ENCODE measurements at regions not wholly inside any gene's neighbourhood (a gene's known extent, or its start where the extent isn't known, plus 50 kb on each side); places are given as distances from the start of the nearest gene placed in this dataset.

GRCh38 chr17:71649941-71650350 is 470.9 kb upstream of the SOX9 start:
- H3K23me2 ChIP-seq (ENCODE audit: low read depth, low read length): no peaks in the 10 kb centered on the region
- no peak overlapping the region for H4K8ac ChIP-seq (ENCODE audit: extremely low read depth, insufficient read depth, low read length)
- no peak overlapping the region for H2BK120ac ChIP-seq (replicated peaks; ENCODE audit: low read depth, low read length)
- no peaks in the 10 kb centered on the region for H3K79me1 ChIP-seq (ENCODE audit: low read depth, low read length)
- H3K36me3 ChIP-seq (ENCODE audit: control insufficient read depth in 2 of 4, insufficient read depth in 4 of 4, low read length in 3 of 4): no peaks in the 10 kb centered on the region
- no peak overlapping the region for H4K91ac ChIP-seq (replicated peaks; ENCODE audit: insufficient read length, low read length)
- H3K56ac ChIP-seq (replicated peaks; ENCODE audit: insufficient read length, low read depth, low read length): no peak overlapping the region
- no peaks in the 10 kb centered on the region; a peak in 1 of 4 replicates for H3K9me3 ChIP-seq (ENCODE audit: insufficient read depth in 2 of 2, low read depth in 1 of 2, low read length in 1 of 2)
- H3K27me3 ChIP-seq (replicated peaks in 1 of 4; ENCODE audit: control insufficient read depth in 3 of 4, extremely low read depth in 1 of 4, insufficient read depth in 3 of 4, low read length in 3 of 4): no peaks in the 10 kb centered on the region
- DNase-seq (ENCODE audit: low read depth in 1 of 2, low spot score in 2 of 2) (no peak), FAIRE-seq (no peak)
- H3K27ac ChIP-seq (ENCODE audit: low read depth, low read length): no peak overlapping the region
- H2BK15ac ChIP-seq (ENCODE audit: low read length): no peak overlapping the region
- no peak overlapping the region for H2BK20ac ChIP-seq (ENCODE audit: low read length)
- ChIA-PET CTCF (ENCODE audit: partially characterized antibody) (interaction anchor here (0.6 to 1.0 kb wide), 2 partner anchors 16 to 111 kb away, joined by 3 to 5 read pairs; no protein-coding TSS in a partner anchor), POLR2A (ENCODE audit: partially characterized antibody) (no interaction called here)
- H3K18ac ChIP-seq (ENCODE audit: extremely low read depth, low read length): no peak overlapping the region
- no peaks in the 10 kb centered on the region for H3K79me2 ChIP-seq (ENCODE audit: control insufficient read depth in 1 of 2, insufficient read depth in 2 of 2, low read length in 2 of 2)
- H3K23ac ChIP-seq (ENCODE audit: insufficient read length): no peak overlapping the region
- no peak overlapping the region for H3K4me2 ChIP-seq (ENCODE audit: insufficient read depth in 1 of 2, low read depth in 2 of 2, low read length in 2 of 2)
- no peak overlapping the region for H2AK5ac ChIP-seq (ENCODE audit: low read depth, low read length)
- no peak overlapping the region for H3K14ac ChIP-seq (ENCODE audit: insufficient read length)
- H3K9ac ChIP-seq (replicated peaks in 1 of 4; ENCODE audit: extremely low read depth in 1 of 4, low read depth in 3 of 4, low read length in 3 of 4): no peak overlapping the region
- no peaks in the 10 kb centered on the region for H4K20me1 ChIP-seq (replicated peaks in 1 of 2; ENCODE audit: control insufficient read depth in 1 of 2, insufficient read depth in 2 of 2, low read length in 2 of 2)
- no peak overlapping the region for H3K4ac ChIP-seq (replicated peaks; ENCODE audit: insufficient read length, low read depth, low read length)
- H2AFZ ChIP-seq (ENCODE audit: low read length): no peak overlapping the region
- no peak overlapping the region for H4K5ac ChIP-seq (ENCODE audit: insufficient read length, low read depth, low read length)
- H2BK5ac ChIP-seq (ENCODE audit: low read depth, low read length): no peak overlapping the region
- H2BK12ac ChIP-seq (ENCODE audit: low read depth, low read length): no peak overlapping the region
- no peak overlapping the region for H3K4me3 ChIP-seq (ENCODE audit: extremely low read depth in 1 of 4, insufficient read depth in 2 of 4, low read depth in 3 of 4, low read length in 4 of 4)
- no peaks in the 10 kb centered on the region for H3K4me1 ChIP-seq (replicated peaks in 1 of 4; ENCODE audit: control insufficient read depth in 3 of 4, insufficient read depth in 4 of 4, low read length in 3 of 4)
- TF ChIP-seq SIN3A (conservative IDR thresholded peaks at IDR 0.05 in 1 of 2, IDR thresholded peaks at IDR 0.05 in 1 of 2; ENCODE audit: low read depth in 1 of 2, low read length in 2 of 2) (no peak), SIRT6 (IDR thresholded peaks at IDR 0.05; ENCODE audit: low read length) (no peak), RXRA (IDR thresholded peaks at IDR 0.05; ENCODE audit: insufficient read depth, low read depth, low read length) (no peak), CHD2 (IDR thresholded peaks at IDR 0.05; ENCODE audit: low read length) (no peak), POLR2A (IDR thresholded peaks at IDR 0.05; ENCODE audit: control extremely low read depth in 1 of 2, low read depth in 2 of 2, low read length in 2 of 2) (no peak), ZNF274 (IDR thresholded peaks at IDR 0.05; ENCODE audit: borderline replicate concordance, extremely low read depth, low read length) (no peak), MAFK (IDR thresholded peaks at IDR 0.05; ENCODE audit: low read depth, low read length) (no peak), KDM5A (IDR thresholded peaks at IDR 0.05; ENCODE audit: low read length) (no peak)
